ENCODE measurements at regions not wholly inside any gene's neighbourhood (a gene's known extent, or its start where the extent isn't known, plus 50 kb on each side); places are given as distances from the start of the nearest gene placed in this dataset.
"Not testable (repeated sequence)": the region's sequence is repeated elsewhere in the genome, so short reads cannot be mapped to it uniquely, and the experiment has no call there.

GRCh38 chr7:146057958-146058357, 58.6 kb upstream of the CNTNAP2 start:
- Histone ChIP-seq H3K27me3 (ENCODE audit: control insufficient read depth in 1 of 2, insufficient read depth in 2 of 2, low read length in 2 of 2) (no peaks in the 10 kb centered on the region), H3K9me3 (ENCODE audit: control insufficient read depth in 1 of 2, insufficient read depth in 1 of 2, low read length in 2 of 2) (no peaks in the 10 kb centered on the region), H3K27ac (ENCODE audit: low read depth in 1 of 2, low read length in 2 of 2) (no peak overlapping the region), H3K4me3 (ENCODE audit: low read length) (no peak overlapping the region), H3K4me1 (ENCODE audit: insufficient read depth, low read length) (no peaks in the 10 kb centered on the region), H3K36me3 (ENCODE audit: insufficient read depth, low read length) (no peaks in the 10 kb centered on the region)
- no peak for ATAC-seq (ENCODE audit: poor library complexity)
- CTCF ChIA-PET = no interaction called here
- intact Hi-C loops (cut with DNase I, micrococcal nuclease) = no loop called here
- Mint-ChIP-seq H3K27ac (no peak overlapping the region), H3K36me3 (ENCODE audit: low read depth) (no peaks in the 10 kb centered on the region), H3K27me3 (no peaks in the 10 kb centered on the region), H3K4me1 (ENCODE audit: low read depth) (no peaks in the 10 kb centered on the region), H3K9me3 (no peaks in the 10 kb centered on the region), H3K4me3 (no peak overlapping the region)
- POLR2A ChIA-PET = no interaction called here
- no peak for DNase-seq
- TF ChIP-seq CTCF (IDR thresholded peaks at IDR 0.05) = no peak

- Histone ChIP-seq H3K9me3 (ENCODE audit: control insufficient read depth in 1 of 2, insufficient read depth in 1 of 2, low read length in 2 of 2) (no peaks in the 10 kb centered on the region), H3K36me3 (ENCODE audit: insufficient read depth, low read length) (no peaks in the 10 kb centered on the region), H3K27me3 (ENCODE audit: control insufficient read depth in 1 of 2, insufficient read depth in 2 of 2, low read length in 2 of 2) (no peaks in the 10 kb centered on the region), H3K4me1 (ENCODE audit: insufficient read depth, low read length) (no peaks in the 10 kb centered on the region), H3K27ac (ENCODE audit: low read depth in 1 of 2, low read length in 2 of 2) (no peak overlapping the region), H3K4me3 (ENCODE audit: low read length) (no peak overlapping the region)
- DNase-seq (no peak), ATAC-seq (ENCODE audit: poor library complexity) (no peak)
- TF ChIP-seq CTCF (IDR thresholded peaks at IDR 0.05) = no peak
- Mint-ChIP-seq H3K36me3 (ENCODE audit: low read depth) (no peaks in the 10 kb centered on the region), H3K4me3 (no peak overlapping the region), H3K9me3 (peaks cover 4% of the 10 kb centered on the region), H3K27me3 (no peaks in the 10 kb centered on the region), H3K27ac (no peak overlapping the region), H3K4me1 (ENCODE audit: low read depth) (no peaks in the 10 kb centered on the region)
- POLR2A ChIA-PET = no interaction called here
- CTCF ChIA-PET = no interaction called here
- intact Hi-C loops (cut with DNase I, micrococcal nuclease) = no loop called here
Observed at GRCh38 chr7:146054909-146055308, 61.7 kb upstream of the CNTNAP2 start.

GRCh38 chr7:146053492-146053891, 63.1 kb upstream of the CNTNAP2 start:
- no peak overlapping the region for H3K4me3 Mint-ChIP-seq
- no peak overlapping the region for H3K27ac Mint-ChIP-seq

GRCh38 chr7:146043310-146043709, 73.3 kb upstream of the CNTNAP2 start:
- ATAC-seq (ENCODE audit: poor library complexity); intact Hi-C loops (cut with DNase I, micrococcal nuclease): not testable (repeated sequence)

More at GRCh38 chr7:146053492-146053891, 63.1 kb upstream of the CNTNAP2 start:
- ChIA-PET POLR2A (no interaction called here), CTCF (no interaction called here)
- H3K27me3 ChIP-seq (ENCODE audit: control insufficient read depth in 1 of 2, insufficient read depth in 2 of 2, low read length in 2 of 2) = no peaks in the 10 kb centered on the region
- DNase-seq = no peak
- no peaks in the 10 kb centered on the region for H3K36me3 ChIP-seq (ENCODE audit: insufficient read depth, low read length)
- no peaks in the 10 kb centered on the region for H3K9me3 ChIP-seq (ENCODE audit: control insufficient read depth in 1 of 2, insufficient read depth in 1 of 2, low read length in 2 of 2)
- H3K4me3 ChIP-seq (ENCODE audit: low read length) = no peak overlapping the region
- H3K4me1 ChIP-seq (ENCODE audit: insufficient read depth, low read length) = no peaks in the 10 kb centered on the region
- H3K9me3 Mint-ChIP-seq = peaks cover 4% of the 10 kb centered on the region
- TF ChIP-seq CTCF (IDR thresholded peaks at IDR 0.05) = no peak
- intact Hi-C loops (cut with DNase I, micrococcal nuclease) = no loop called here
- no peak overlapping the region for H3K27ac ChIP-seq (ENCODE audit: low read depth in 1 of 2, low read length in 2 of 2)
- ATAC-seq (ENCODE audit: poor library complexity) = no peak
- no peaks in the 10 kb centered on the region for H3K4me1 Mint-ChIP-seq (ENCODE audit: low read depth)
- no peaks in the 10 kb centered on the region for H3K27me3 Mint-ChIP-seq
- H3K36me3 Mint-ChIP-seq (ENCODE audit: low read depth) = no peaks in the 10 kb centered on the region

More at GRCh38 chr7:146043310-146043709, 73.3 kb upstream of the CNTNAP2 start:
- H3K9me3 ChIP-seq (ENCODE audit: control insufficient read depth in 1 of 2, insufficient read depth in 1 of 2, low read length in 2 of 2); H3K4me1 ChIP-seq (ENCODE audit: insufficient read depth, low read length); H3K4me1 Mint-ChIP-seq (ENCODE audit: low read depth); H3K27me3 Mint-ChIP-seq; H3K4me3 ChIP-seq (ENCODE audit: low read length); DNase-seq; H3K27ac ChIP-seq (ENCODE audit: low read depth in 1 of 2, low read length in 2 of 2); H3K9me3 Mint-ChIP-seq; H3K27ac Mint-ChIP-seq; CTCF ChIA-PET; H3K27me3 ChIP-seq (ENCODE audit: control insufficient read depth in 1 of 2, insufficient read depth in 2 of 2, low read length in 2 of 2); H3K36me3 ChIP-seq (ENCODE audit: insufficient read depth, low read length); H3K4me3 Mint-ChIP-seq; H3K36me3 Mint-ChIP-seq (ENCODE audit: low read depth); POLR2A ChIA-PET: not testable (repeated sequence)
